MM.1S (cell line): ENCODE measurements at regions not wholly inside any gene's neighbourhood (a gene's known extent, or its start where the extent isn't known, plus 50 kb on each side); places are given as distances from the start of the nearest gene placed in this dataset.

Source experiments
- CTCF ChIP-seq: fragments of 300-600 bp; sonication (generic); IDR thresholded peaks from 2 replicates; pipeline ENCODE4 v1.5.1; 2016; ENCODE audit warnings: antibody characterized with exemption, low read length, mixed read lengths
- EZH2 ChIP-seq: fragments of 300-600 bp; sonication (generic); optimal IDR thresholded peaks from 2 replicates; pipeline ENCODE3; 2017; ENCODE audit warnings: low read depth, mild to moderate bottlenecking, antibody characterized with exemption, low read length, mixed read lengths
- EZH2phosphoT487 ChIP-seq: fragments of 300-600 bp; sonication (generic); IDR thresholded peaks from 2 replicates; pipeline ENCODE4 v1.6.1; 2018; ENCODE audit warnings: antibody characterized with exemption, low read length

- TF ChIP-seq CTCF (no peak), EZH2phosphoT487 (no peak), EZH2 (no peak)
These were observed 51.1 kb upstream of the FAM98A start for GRCh38 chr2:33650171-33650570.
